ENCODE measurements at regions not wholly inside any gene's neighbourhood (a gene's known extent, or its start where the extent isn't known, plus 50 kb on each side); places are given as distances from the start of the nearest gene placed in this dataset.

DNA sequence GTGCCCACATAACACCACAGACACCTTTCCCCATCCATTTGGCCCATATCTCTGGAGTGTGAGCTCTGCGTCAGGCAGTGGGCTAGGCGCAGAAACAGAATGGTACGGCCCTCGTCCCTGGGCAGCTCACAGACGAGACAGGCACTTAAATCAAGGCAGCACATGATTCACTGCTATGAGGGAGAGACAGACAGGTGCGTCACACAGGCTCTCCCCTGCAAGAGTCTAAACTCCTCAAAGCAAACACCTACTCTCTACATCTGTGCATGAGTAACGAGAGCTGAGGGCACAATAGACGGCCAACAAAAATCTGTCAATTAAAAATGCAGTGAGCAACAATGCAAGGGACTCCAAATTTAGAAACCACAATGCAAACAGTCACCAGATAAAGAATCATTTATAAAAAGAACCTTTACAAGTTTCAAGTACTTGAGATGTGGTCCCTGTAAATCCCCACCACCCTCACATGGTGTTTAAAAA lies 348.9 kb downstream of the UQCRFS1 start:
- H3K4me3 ChIP-seq (ENCODE audit: control insufficient read depth, low read depth, low read length): no peak overlapping the region
- TF ChIP-seq, protein P1, sequence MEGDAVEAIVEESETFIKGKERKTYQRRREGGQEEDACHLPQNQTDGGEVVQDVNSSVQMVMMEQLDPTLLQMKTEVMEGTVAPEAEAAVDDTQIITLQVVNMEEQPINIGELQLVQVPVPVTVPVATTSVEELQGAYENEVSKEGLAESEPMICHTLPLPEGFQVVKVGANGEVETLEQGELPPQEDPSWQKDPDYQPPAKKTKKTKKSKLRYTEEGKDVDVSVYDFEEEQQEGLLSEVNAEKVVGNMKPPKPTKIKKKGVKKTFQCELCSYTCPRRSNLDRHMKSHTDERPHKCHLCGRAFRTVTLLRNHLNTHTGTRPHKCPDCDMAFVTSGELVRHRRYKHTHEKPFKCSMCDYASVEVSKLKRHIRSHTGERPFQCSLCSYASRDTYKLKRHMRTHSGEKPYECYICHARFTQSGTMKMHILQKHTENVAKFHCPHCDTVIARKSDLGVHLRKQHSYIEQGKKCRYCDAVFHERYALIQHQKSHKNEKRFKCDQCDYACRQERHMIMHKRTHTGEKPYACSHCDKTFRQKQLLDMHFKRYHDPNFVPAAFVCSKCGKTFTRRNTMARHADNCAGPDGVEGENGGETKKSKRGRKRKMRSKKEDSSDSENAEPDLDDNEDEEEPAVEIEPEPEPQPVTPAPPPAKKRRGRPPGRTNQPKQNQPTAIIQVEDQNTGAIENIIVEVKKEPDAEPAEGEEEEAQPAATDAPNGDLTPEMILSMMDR (IDR thresholded peaks at IDR 0.05; ENCODE audit: control insufficient read depth, insufficient read depth, low read depth, low read length, missing control alignments): no peak
- DNase-seq (ENCODE audit: low read depth): no peak

DNA sequence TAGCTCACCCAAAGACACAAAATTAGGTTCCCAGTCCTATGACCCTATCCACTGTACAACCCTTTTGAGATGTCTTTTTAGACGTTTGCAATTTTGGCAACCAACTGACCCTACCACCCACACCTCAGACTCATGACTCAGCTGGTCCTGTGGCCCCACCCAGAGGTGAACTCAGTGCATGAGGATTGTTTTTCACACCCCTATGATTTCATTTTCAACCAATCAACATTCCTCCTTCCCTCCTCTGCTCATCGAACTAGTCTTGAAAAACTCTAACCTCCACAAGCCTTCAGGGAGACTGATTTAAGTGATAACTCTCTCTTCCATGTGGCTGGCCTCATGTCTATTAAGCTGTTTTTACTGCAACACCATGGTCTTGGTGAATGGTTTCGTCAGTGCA lies 350.7 kb downstream of the UQCRFS1 start:
- H3K4me3 ChIP-seq (ENCODE audit: control insufficient read depth, low read depth, low read length): no peak overlapping the region
- no peak for DNase-seq (ENCODE audit: low read depth)
- TF ChIP-seq, protein P1 (IDR thresholded peaks at IDR 0.05; ENCODE audit: control insufficient read depth, insufficient read depth, low read depth, low read length, missing control alignments): no peak

DNA sequence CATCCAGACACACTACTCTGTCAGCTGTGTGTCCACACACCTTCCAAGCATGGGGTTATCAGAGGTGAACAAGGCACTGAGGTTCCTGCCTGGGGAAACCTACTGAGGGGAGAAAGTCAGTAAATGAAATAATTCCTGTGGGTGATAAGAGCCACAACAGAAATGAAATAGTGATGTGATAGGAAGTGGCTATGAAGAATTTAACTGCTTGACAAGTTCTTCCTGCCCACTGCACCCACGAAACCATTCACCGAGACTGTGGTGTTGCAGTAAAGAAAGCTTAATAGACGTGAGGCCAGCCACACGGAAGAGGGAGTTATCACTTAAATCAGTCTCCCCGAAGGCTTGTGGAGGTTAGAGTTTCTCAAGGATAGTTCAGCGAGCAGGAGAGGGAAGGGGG lies 353.1 kb downstream of the UQCRFS1 start:
- no peak overlapping the region for H3K4me3 ChIP-seq (ENCODE audit: control insufficient read depth, low read depth, low read length)
- TF ChIP-seq, protein P1 (IDR thresholded peaks at IDR 0.05; ENCODE audit: control insufficient read depth, insufficient read depth, low read depth, low read length, missing control alignments): no peak
- DNase-seq (ENCODE audit: low read depth): no peak

DNA sequence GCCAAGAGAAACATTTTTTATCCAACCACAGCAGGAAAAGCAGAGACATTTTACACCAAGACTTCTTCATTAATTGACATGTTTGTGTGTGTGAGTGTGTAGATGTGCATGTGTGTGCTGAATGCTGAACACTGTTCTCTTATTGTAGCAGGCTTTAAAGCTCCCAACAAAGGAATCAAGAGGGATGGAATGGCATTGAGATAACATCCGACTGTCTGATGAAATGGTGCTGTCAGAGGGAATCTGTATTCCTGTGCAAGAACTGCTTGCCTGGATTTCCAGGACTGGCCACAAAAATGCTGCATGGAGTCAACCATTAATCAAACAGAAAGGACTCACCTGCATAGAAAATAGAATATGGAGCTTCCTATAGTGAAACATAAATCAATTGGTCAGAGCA lies 354.0 kb downstream of the UQCRFS1 start:
- no peak overlapping the region for H3K4me3 ChIP-seq (ENCODE audit: control insufficient read depth, low read depth, low read length)
- TF ChIP-seq, protein P1 (IDR thresholded peaks at IDR 0.05; ENCODE audit: control insufficient read depth, insufficient read depth, low read depth, low read length, missing control alignments): no peak
- no peak for DNase-seq (ENCODE audit: low read depth)

DNA sequence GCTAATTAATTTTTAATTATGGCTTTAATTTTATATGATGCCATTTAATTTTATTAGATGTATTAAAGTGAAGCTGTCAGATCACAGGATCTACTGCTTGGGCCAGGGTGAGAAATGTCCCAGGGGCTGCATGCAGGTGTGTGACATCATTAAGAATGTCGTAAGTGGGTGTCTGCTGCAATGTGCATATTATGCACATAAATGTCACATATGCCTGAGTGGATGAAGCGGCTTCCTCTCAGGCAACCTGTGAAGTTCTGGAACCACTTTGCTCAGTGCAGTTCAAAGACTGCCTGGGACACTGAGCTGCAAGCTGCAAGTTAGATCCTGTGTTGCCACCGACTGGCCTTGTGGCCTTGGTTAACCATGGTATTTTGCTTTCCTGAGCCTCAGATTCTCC lies 355.0 kb downstream of the UQCRFS1 start:
- TF ChIP-seq, protein P1 (IDR thresholded peaks at IDR 0.05; ENCODE audit: control insufficient read depth, insufficient read depth, low read depth, low read length, missing control alignments): no peak
- no peak for DNase-seq (ENCODE audit: low read depth)
- H3K4me3 ChIP-seq (ENCODE audit: control insufficient read depth, low read depth, low read length): no peak overlapping the region

DNA sequence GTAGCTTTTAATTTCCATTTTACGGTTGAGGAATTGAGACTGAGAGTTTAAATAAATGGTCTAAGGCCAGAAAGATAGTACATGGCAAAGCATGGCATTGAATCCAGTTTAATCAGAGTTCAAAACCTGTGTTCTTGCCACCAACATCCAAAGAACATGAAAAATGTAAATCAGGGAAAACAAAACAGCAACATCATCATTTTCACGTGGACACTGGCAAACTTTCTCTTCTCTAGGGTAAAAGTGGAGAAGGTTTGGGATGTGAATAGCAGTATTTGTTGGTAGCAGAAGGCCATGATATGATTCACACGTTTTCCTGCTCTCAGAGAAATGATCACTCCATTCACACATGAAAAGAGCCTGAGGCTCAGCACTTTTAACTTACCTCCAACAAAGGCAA lies 357.7 kb downstream of the UQCRFS1 start:
- no peak for DNase-seq (ENCODE audit: low read depth)
- no peak overlapping the region for H3K4me3 ChIP-seq (ENCODE audit: control insufficient read depth, low read depth, low read length)
- TF ChIP-seq, protein P1 (IDR thresholded peaks at IDR 0.05; ENCODE audit: control insufficient read depth, insufficient read depth, low read depth, low read length, missing control alignments): no peak

DNA sequence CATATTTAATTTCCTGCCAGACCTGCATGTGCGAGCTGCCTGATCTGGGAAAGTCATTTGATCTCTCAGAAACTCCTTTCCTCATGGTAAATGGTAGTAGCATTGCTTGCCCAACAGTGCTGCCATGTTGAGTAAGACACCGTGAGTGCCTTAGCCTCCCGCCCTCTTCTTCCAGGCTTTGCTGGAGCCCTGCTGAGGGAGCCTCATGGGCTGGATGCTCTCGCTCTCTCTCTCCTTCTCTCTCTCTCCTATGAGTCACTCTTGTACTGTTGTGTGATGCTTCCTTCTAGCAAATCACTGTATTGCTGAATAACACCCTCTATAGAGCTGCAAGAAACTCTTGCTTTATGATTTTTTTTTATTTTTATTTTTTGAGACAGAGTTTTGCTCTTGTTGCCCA lies 365.5 kb downstream of the UQCRFS1 start:
- DNase-seq (ENCODE audit: low read depth): peak; percentile 85
- H3K4me3 ChIP-seq (ENCODE audit: control insufficient read depth, low read depth, low read length): no peak overlapping the region
- TF ChIP-seq, protein P1 (IDR thresholded peaks at IDR 0.05; ENCODE audit: control insufficient read depth, insufficient read depth, low read depth, low read length, missing control alignments): no peak
